Thyroid gland (tissue), 4 donors: ENCODE measurements at regions not wholly inside any gene's neighbourhood (a gene's known extent, or its start where the extent isn't known, plus 50 kb on each side); places are given as distances from the start of the nearest gene placed in this dataset.

ENCODE experiments used
- CTCF ChIP-seq, 6 experiments: fragments of 200-600 bp in 3 of 6; fragments of 450-650 bp in 3 of 6; sonication (generic) in 3 of 6; IDR thresholded peaks; one replicate each; pipeline ENCODE4 v1.5.1; 2016 to 2019; ENCODE audit warnings: antibody characterized with exemption in 6 of 6, mild to moderate bottlenecking in 2 of 6, inconsistent platforms in 1 of 6, moderate library complexity in 1 of 6
- POLR2A ChIP-seq, 2 donors: fragments of 450-650 bp; IDR thresholded peaks; one replicate each; pipeline ENCODE4 v1.6.1; 2017; ENCODE audit warnings: antibody characterized with exemption in 2 of 2, mild to moderate bottlenecking in 2 of 2, moderate library complexity in 1 of 2

- TF ChIP-seq CTCF (IDR thresholded peaks at IDR 0.05), result no peak
- TF ChIP-seq POLR2A (IDR thresholded peaks at IDR 0.05), result no peak
These were observed 229.0 kb downstream of the POSTN start for GRCh38 chr13:37369616-37370015.
